ENCODE measurements at regions not wholly inside any gene's neighbourhood (a gene's known extent, or its start where the extent isn't known, plus 50 kb on each side); places are given as distances from the start of the nearest gene placed in this dataset.

DNA sequence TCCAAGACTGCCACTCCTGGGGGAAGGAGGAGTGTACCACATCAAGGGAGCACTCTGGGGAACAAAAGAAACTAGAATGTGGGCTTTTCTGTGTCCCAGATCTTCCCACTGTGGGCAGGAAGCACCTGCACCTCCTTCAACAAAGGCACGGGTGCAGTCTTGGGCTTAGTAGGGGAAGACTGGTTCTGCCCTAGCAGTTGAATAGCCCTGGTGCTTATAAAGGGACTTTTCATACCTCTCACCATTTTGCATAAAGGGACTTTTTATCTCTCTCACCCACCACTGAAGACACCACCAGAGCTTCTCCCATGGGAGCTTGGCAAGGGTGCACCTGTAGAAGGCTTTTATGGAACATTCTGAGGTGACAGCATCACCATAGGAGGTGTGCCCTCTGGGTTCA lies 65.8 kb upstream of the MS4A8 start:
- TF ChIP-seq, protein P1, sequence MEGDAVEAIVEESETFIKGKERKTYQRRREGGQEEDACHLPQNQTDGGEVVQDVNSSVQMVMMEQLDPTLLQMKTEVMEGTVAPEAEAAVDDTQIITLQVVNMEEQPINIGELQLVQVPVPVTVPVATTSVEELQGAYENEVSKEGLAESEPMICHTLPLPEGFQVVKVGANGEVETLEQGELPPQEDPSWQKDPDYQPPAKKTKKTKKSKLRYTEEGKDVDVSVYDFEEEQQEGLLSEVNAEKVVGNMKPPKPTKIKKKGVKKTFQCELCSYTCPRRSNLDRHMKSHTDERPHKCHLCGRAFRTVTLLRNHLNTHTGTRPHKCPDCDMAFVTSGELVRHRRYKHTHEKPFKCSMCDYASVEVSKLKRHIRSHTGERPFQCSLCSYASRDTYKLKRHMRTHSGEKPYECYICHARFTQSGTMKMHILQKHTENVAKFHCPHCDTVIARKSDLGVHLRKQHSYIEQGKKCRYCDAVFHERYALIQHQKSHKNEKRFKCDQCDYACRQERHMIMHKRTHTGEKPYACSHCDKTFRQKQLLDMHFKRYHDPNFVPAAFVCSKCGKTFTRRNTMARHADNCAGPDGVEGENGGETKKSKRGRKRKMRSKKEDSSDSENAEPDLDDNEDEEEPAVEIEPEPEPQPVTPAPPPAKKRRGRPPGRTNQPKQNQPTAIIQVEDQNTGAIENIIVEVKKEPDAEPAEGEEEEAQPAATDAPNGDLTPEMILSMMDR (IDR thresholded peaks at IDR 0.05; ENCODE audit: low read depth, low read length, poor library complexity, severe bottlenecking), result no peak
- TF ChIP-seq EZH2phosphoT487 (IDR thresholded peaks at IDR 0.05; ENCODE audit: borderline replicate concordance, low read length), result no peak
